ENCODE measurements at regions not wholly inside any gene's neighbourhood (a gene's known extent, or its start where the extent isn't known, plus 50 kb on each side); places are given as distances from the start of the nearest gene placed in this dataset.
"Not testable (repeated sequence)": the region's sequence is repeated elsewhere in the genome, so short reads cannot be mapped to it uniquely, and the experiment has no call there.

GRCh38 chr7:106756071-106756470, 95.1 kb upstream of the CCDC71L start:
- no peak for TF ChIP-seq CTCF (IDR thresholded peaks at IDR 0.05)
- no peaks in the 10 kb centered on the region for H3K4me1 Mint-ChIP-seq

GRCh38 chr7:106756884-106757283, 95.9 kb upstream of the CCDC71L start:
- 91% methylated on average over 11 of the region's 11 CpGs for WGBS (ENCODE audit: insufficient coverage)
- no peak for DNase-seq
- Mint-ChIP-seq H3K27me3 (ENCODE audit: low read depth in 2 of 2) (peaks cover 3 to 7% of the 10 kb centered on the region in 2 donors), H3K36me3 (no peaks in the 10 kb centered on the region), H3K4me3 (no peak overlapping the region), H3K9me3 (peaks cover 0 to 3% of the 10 kb centered on the region in 2 donors), H3K4me1 (no peaks in the 10 kb centered on the region), H3K27ac (no peak overlapping the region)
- no peak overlapping the region for H3K27ac ChIP-seq (ENCODE audit: low read length)
- H3K36me3 ChIP-seq (ENCODE audit: control insufficient read depth, insufficient read depth, low read length) = no peaks in the 10 kb centered on the region
- TF ChIP-seq CTCF (IDR thresholded peaks at IDR 0.05) = no peak
- intact Hi-C loops (cut with micrococcal nuclease) = no loop called here
- no peaks in the 10 kb centered on the region for H3K27me3 ChIP-seq (ENCODE audit: control insufficient read depth, insufficient read depth, low read length)
- H3K4me3 ChIP-seq (ENCODE audit: low read length) = no peak overlapping the region
- no peaks in the 10 kb centered on the region for H3K4me1 ChIP-seq (ENCODE audit: control insufficient read depth, insufficient read depth, low read length)
- no peaks in the 10 kb centered on the region for H3K9me3 ChIP-seq (ENCODE audit: control insufficient read depth, insufficient read depth, low read length)
- ATAC-seq = no peak

More at GRCh38 chr7:106756071-106756470, 95.1 kb upstream of the CCDC71L start:
- intact Hi-C loops (cut with micrococcal nuclease) = no loop called here
- Mint-ChIP-seq H3K9me3 (peaks cover 0 to 3% of the 10 kb centered on the region in 2 donors), H3K36me3 (no peaks in the 10 kb centered on the region), H3K27me3 (ENCODE audit: low read depth in 2 of 2) (peaks cover 4 to 7% of the 10 kb centered on the region in 2 donors), H3K27ac (no peak overlapping the region), H3K4me3 (no peak overlapping the region)
- Histone ChIP-seq H3K27ac (ENCODE audit: low read length) (no peak overlapping the region), H3K4me1 (ENCODE audit: control insufficient read depth, insufficient read depth, low read length) (no peaks in the 10 kb centered on the region), H3K9me3 (ENCODE audit: control insufficient read depth, insufficient read depth, low read length) (no peaks in the 10 kb centered on the region), H3K36me3 (ENCODE audit: control insufficient read depth, insufficient read depth, low read length) (no peaks in the 10 kb centered on the region), H3K4me3 (ENCODE audit: low read length) (no peak overlapping the region), H3K27me3 (ENCODE audit: control insufficient read depth, insufficient read depth, low read length) (no peaks in the 10 kb centered on the region)
- DNase-seq = no peak
- no peak for ATAC-seq

GRCh38 chr7:106757846-106758245, 96.9 kb upstream of the CCDC71L start:
- Mint-ChIP-seq H3K27me3 (ENCODE audit: low read depth in 2 of 2) (peaks cover 0 to 3% of the 10 kb centered on the region in 2 donors), H3K27ac (no peak overlapping the region), H3K36me3 (no peaks in the 10 kb centered on the region), H3K9me3 (peaks cover 0 to 3% of the 10 kb centered on the region in 2 donors), H3K4me1 (no peaks in the 10 kb centered on the region), H3K4me3 (no peak overlapping the region)
- intact Hi-C loops (cut with micrococcal nuclease) = no loop called here
- 49% methylated on average over 2 of the region's 2 CpGs for WGBS (ENCODE audit: insufficient coverage)
- Histone ChIP-seq H3K4me1 (ENCODE audit: control insufficient read depth, insufficient read depth, low read length) (no peaks in the 10 kb centered on the region), H3K36me3 (ENCODE audit: control insufficient read depth, insufficient read depth, low read length) (no peaks in the 10 kb centered on the region), H3K27me3 (ENCODE audit: control insufficient read depth, insufficient read depth, low read length) (no peaks in the 10 kb centered on the region), H3K27ac (ENCODE audit: low read length) (no peak overlapping the region), H3K9me3 (ENCODE audit: control insufficient read depth, insufficient read depth, low read length) (no peaks in the 10 kb centered on the region), H3K4me3 (ENCODE audit: low read length) (no peak overlapping the region)
- DNase-seq (no peak), ATAC-seq (no peak)
- no peak for TF ChIP-seq CTCF (IDR thresholded peaks at IDR 0.05)

GRCh38 chr7:106762845-106763244, 101.9 kb upstream of the CCDC71L start:
- H3K4me3 Mint-ChIP-seq; H3K27ac ChIP-seq (ENCODE audit: low read length); intact Hi-C loops (cut with micrococcal nuclease); H3K9me3 ChIP-seq (ENCODE audit: control insufficient read depth, insufficient read depth, low read length); H3K4me3 ChIP-seq (ENCODE audit: low read length); H3K36me3 Mint-ChIP-seq; H3K4me1 ChIP-seq (ENCODE audit: control insufficient read depth, insufficient read depth, low read length); H3K9me3 Mint-ChIP-seq; H3K27ac Mint-ChIP-seq; DNase-seq; ATAC-seq; H3K36me3 ChIP-seq (ENCODE audit: control insufficient read depth, insufficient read depth, low read length); H3K27me3 ChIP-seq (ENCODE audit: control insufficient read depth, insufficient read depth, low read length): not testable (repeated sequence)
- no CpG with 5 or more reads among the region's 2 CpGs for WGBS (ENCODE audit: insufficient coverage)
- H3K4me1 Mint-ChIP-seq = peaks cover 10 to 13% of the 10 kb centered on the region in 2 donors
- peaks cover 3 to 12% of the 10 kb centered on the region in 2 donors for H3K27me3 Mint-ChIP-seq (ENCODE audit: low read depth in 2 of 2)
